HepG2 (cell line): ENCODE measurements at regions not wholly inside any gene's neighbourhood (a gene's known extent, or its start where the extent isn't known, plus 50 kb on each side); places are given as distances from the start of the nearest gene placed in this dataset.

Experiments used
- EP300 ChIP-seq, 3 experiments: sonication (generic) in 1 of 3; formaldehyde crosslinking in 1 of 3; IDR thresholded peaks; 2 replicates each; pipeline versions ENCODE4 v1.5.1 to v1.6.1; 2011 to 2020; ENCODE audit warnings: low read depth in 2 of 3, low read length in 2 of 3, borderline replicate concordance in 1 of 3, improper control_type of control experiment in 1 of 3, mild to moderate bottlenecking in 1 of 3, missing genetic modification reagents in 1 of 3, moderate library complexity in 1 of 3
- PHF20 ChIP-seq: sonication (generic); formaldehyde crosslinking; IDR thresholded peaks from 2 replicates; pipeline ENCODE4 v1.5.0; 2020; ENCODE audit warnings: mild to moderate bottlenecking, missing genetic modification reagents
- POLR2AphosphoS5 ChIP-seq: IDR thresholded peaks from 2 replicates; pipeline ENCODE4 v1.6.1; 2012; ENCODE audit warnings: low read depth, low read length
- SP2 ChIP-seq: sonication (generic); formaldehyde crosslinking; IDR thresholded peaks from 2 replicates; pipeline ENCODE4 v1.5.1; 2020; ENCODE audit warnings: mild to moderate bottlenecking, missing genetic modification reagents
- ZBTB8A ChIP-seq: sonication (generic); formaldehyde crosslinking; IDR thresholded peaks from 2 replicates; pipeline ENCODE4 v1.4.0; 2020; ENCODE audit warnings: mild to moderate bottlenecking, low read depth, missing genetic modification reagents, borderline replicate concordance
- ZMYM2 ChIP-seq: sonication (generic); formaldehyde crosslinking; IDR thresholded peaks from 2 replicates; pipeline ENCODE4 v1.8.0; 2022; ENCODE audit warnings: mild to moderate bottlenecking, missing genetic modification reagents
- ZNF30 ChIP-seq: sonication (generic); formaldehyde crosslinking; IDR thresholded peaks from 2 replicates; pipeline ENCODE4 v1.5.0; 2020; ENCODE audit warnings: mild to moderate bottlenecking, missing genetic modification reagents
- ZNF510 ChIP-seq: sonication (generic); formaldehyde crosslinking; IDR thresholded peaks from 2 replicates; pipeline ENCODE4 v1.4.0; 2020; ENCODE audit warnings: low read depth, mild to moderate bottlenecking, missing genetic modification reagents
- ZNF660 ChIP-seq: sonication (generic); formaldehyde crosslinking; IDR thresholded peaks from 2 replicates; pipeline ENCODE4 v1.5.1; 2020; ENCODE audit warnings: mild to moderate bottlenecking, low read depth, missing genetic modification reagents, borderline replicate concordance
- ZNF83 ChIP-seq: sonication (generic); formaldehyde crosslinking; IDR thresholded peaks from 2 replicates; pipeline ENCODE4 v1.4.0; 2020; ENCODE audit warnings: missing genetic modification reagents, mild to moderate bottlenecking, borderline replicate concordance
- ZNF839 ChIP-seq: sonication (generic); formaldehyde crosslinking; IDR thresholded peaks from 2 replicates; pipeline ENCODE4 v1.4.0; 2020; ENCODE audit warnings: missing genetic modification reagents, mild to moderate bottlenecking, borderline replicate concordance
- TF ChIP-seq, protein P1 (sequence below): sonication (generic); formaldehyde crosslinking; IDR thresholded peaks from 2 replicates; pipeline ENCODE4 v1.5.0; 2020; ENCODE audit warnings: mild to moderate bottlenecking, missing genetic modification reagents
- TF ChIP-seq, protein P2 (sequence below): sonication (generic); formaldehyde crosslinking; IDR thresholded peaks from 2 replicates; pipeline ENCODE4 v1.5.0; 2020; ENCODE audit warnings: missing genetic modification reagents, mild to moderate bottlenecking, borderline replicate concordance
- TF ChIP-seq, protein P3 (sequence below): sonication (generic); formaldehyde crosslinking; IDR thresholded peaks from 2 replicates; pipeline ENCODE4 v1.5.0; 2020; ENCODE audit warnings: mild to moderate bottlenecking, missing genetic modification reagents, moderate library complexity

DNA sequence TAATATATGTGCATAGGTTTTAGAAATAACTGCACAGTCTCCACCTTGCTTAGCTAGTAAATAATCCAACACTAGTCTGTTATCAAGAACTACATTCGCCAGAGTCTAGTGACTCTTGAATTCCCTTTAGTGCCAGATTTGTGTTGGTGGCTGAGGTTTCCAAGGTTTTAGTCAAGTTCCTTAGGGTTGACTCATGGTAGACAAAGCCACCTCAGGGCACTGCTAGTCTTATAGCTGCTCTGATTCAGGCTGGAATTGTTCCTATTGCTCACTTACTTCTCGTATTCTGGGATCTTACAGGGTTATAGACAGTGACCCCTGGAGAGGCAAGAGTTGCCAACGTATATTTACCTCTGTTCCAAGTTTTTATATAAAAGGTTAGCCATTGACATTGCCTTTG, 1369.8 kb upstream of the CDH9 start:
- no peak for TF ChIP-seq SP2 (CRISPR knock-in tag)
- TF ChIP-seq ZNF30 (CRISPR knock-in tag): no peak
- TF ChIP-seq, protein P1, sequence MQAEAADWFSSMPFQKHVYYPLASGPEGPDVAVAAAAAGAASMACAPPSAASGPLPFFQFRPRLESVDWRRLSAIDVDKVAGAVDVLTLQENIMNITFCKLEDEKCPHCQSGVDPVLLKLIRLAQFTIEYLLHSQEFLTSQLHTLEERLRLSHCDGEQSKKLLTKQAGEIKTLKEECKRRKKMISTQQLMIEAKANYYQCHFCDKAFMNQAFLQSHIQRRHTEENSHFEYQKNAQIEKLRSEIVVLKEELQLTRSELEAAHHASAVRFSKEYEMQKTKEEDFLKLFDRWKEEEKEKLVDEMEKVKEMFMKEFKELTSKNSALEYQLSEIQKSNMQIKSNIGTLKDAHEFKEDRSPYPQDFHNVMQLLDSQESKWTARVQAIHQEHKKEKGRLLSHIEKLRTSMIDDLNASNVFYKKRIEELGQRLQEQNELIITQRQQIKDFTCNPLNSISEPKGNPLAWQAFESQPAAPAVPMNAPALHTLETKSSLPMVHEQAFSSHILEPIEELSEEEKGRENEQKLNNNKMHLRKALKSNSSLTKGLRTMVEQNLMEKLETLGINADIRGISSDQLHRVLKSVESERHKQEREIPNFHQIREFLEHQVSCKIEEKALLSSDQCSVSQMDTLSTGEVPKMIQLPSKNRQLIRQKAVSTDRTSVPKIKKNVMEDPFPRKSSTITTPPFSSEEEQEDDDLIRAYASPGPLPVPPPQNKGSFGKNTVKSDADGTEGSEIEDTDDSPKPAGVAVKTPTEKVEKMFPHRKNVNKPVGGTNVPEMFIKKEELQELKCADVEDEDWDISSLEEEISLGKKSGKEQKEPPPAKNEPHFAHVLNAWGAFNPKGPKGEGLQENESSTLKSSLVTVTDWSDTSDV (CRISPR knock-in tag): no peak
- no peak for TF ChIP-seq ZNF83 (CRISPR knock-in tag)
- no peak for TF ChIP-seq POLR2AphosphoS5
- no peak for TF ChIP-seq ZMYM2 (CRISPR knock-in tag)
- TF ChIP-seq, protein P2, sequence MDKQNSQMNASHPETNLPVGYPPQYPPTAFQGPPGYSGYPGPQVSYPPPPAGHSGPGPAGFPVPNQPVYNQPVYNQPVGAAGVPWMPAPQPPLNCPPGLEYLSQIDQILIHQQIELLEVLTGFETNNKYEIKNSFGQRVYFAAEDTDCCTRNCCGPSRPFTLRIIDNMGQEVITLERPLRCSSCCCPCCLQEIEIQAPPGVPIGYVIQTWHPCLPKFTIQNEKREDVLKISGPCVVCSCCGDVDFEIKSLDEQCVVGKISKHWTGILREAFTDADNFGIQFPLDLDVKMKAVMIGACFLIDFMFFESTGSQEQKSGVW (CRISPR knock-in tag): no peak
- no peak for TF ChIP-seq EP300 (IDR thresholded peaks at IDR 0.05; ENCODE audit: low read depth in 2 of 2, low read length in 2 of 2)
- TF ChIP-seq EP300 (CRISPR knock-in tag; IDR thresholded peaks at IDR 0.05; ENCODE audit: borderline replicate concordance): no peak
- no peak for TF ChIP-seq PHF20 (CRISPR knock-in tag)
- no peak for TF ChIP-seq ZBTB8A
- TF ChIP-seq, protein P3, sequence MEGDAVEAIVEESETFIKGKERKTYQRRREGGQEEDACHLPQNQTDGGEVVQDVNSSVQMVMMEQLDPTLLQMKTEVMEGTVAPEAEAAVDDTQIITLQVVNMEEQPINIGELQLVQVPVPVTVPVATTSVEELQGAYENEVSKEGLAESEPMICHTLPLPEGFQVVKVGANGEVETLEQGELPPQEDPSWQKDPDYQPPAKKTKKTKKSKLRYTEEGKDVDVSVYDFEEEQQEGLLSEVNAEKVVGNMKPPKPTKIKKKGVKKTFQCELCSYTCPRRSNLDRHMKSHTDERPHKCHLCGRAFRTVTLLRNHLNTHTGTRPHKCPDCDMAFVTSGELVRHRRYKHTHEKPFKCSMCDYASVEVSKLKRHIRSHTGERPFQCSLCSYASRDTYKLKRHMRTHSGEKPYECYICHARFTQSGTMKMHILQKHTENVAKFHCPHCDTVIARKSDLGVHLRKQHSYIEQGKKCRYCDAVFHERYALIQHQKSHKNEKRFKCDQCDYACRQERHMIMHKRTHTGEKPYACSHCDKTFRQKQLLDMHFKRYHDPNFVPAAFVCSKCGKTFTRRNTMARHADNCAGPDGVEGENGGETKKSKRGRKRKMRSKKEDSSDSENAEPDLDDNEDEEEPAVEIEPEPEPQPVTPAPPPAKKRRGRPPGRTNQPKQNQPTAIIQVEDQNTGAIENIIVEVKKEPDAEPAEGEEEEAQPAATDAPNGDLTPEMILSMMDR (CRISPR knock-in tag): no peak
- no peak for TF ChIP-seq ZNF839
- TF ChIP-seq ZNF660 (CRISPR knock-in tag): no peak
- no peak for TF ChIP-seq ZNF510 (CRISPR knock-in tag)
